ENCODE measurements at regions not wholly inside any gene's neighbourhood (a gene's known extent, or its start where the extent isn't known, plus 50 kb on each side); places are given as distances from the start of the nearest gene placed in this dataset.

- H3K4me1 ChIP-seq (ENCODE audit: insufficient read depth, low read length) = no peaks in the 10 kb centered on the region
- Mint-ChIP-seq H3K27me3 (ENCODE audit: low read depth, unreplicated experiment) (no peaks in the 10 kb centered on the region), H3K9me3 (ENCODE audit: unreplicated experiment) (no peaks in the 10 kb centered on the region), H3K4me3 (ENCODE audit: unreplicated experiment) (no peak overlapping the region), H3K4me1 (ENCODE audit: low read depth, unreplicated experiment) (no peaks in the 10 kb centered on the region), H3K27ac (ENCODE audit: unreplicated experiment) (no peak overlapping the region), H3K36me3 (ENCODE audit: low read depth, unreplicated experiment) (no peaks in the 10 kb centered on the region)
- H3K9me3 ChIP-seq (ENCODE audit: insufficient read depth, low read depth, low read length) = no peaks in the 10 kb centered on the region
- no peaks in the 10 kb centered on the region for H4K20me1 ChIP-seq (ENCODE audit: insufficient read depth, low read length)
- no peaks in the 10 kb centered on the region for H3K36me3 ChIP-seq (ENCODE audit: insufficient read depth, low read length)
- TF ChIP-seq CTCF (IDR thresholded peaks at IDR 0.05; ENCODE audit: insufficient read depth, low read depth, low read length) (no peak), EZH2 (IDR thresholded peaks at IDR 0.05; ENCODE audit: insufficient read depth, low read length) (no peak)
- H3K27me3 ChIP-seq (ENCODE audit: insufficient read depth, low read length) = no peaks in the 10 kb centered on the region
- no peak overlapping the region for H3K4me2 ChIP-seq (ENCODE audit: low read length)
- DNase-seq (ENCODE audit: low read depth) (no peak), FAIRE-seq (no peak)
- H3K9ac ChIP-seq (ENCODE audit: low read length) = no peak overlapping the region
- no peak overlapping the region for H2AFZ ChIP-seq (ENCODE audit: low read depth, low read length)
- no peaks in the 10 kb centered on the region for H3K79me2 ChIP-seq (ENCODE audit: insufficient read depth, low read length)
- no peak overlapping the region for H3K4me3 ChIP-seq (ENCODE audit: insufficient read depth, low read depth, low read length)
- H3K27ac ChIP-seq (ENCODE audit: low read depth, low read length) = no peak overlapping the region
Observed at GRCh38 chr6:93727447-93727846, 308.1 kb upstream of the EPHA7 start.

- Histone ChIP-seq H3K79me2 (ENCODE audit: insufficient read depth, low read length) (no peaks in the 10 kb centered on the region), H3K36me3 (ENCODE audit: insufficient read depth, low read length) (no peaks in the 10 kb centered on the region), H3K4me3 (ENCODE audit: insufficient read depth, low read depth, low read length) (no peak overlapping the region), H2AFZ (ENCODE audit: low read depth, low read length) (peak overlapping the region; percentile 23), H3K9ac (ENCODE audit: low read length) (no peak overlapping the region), H3K27me3 (ENCODE audit: insufficient read depth, low read length) (no peaks in the 10 kb centered on the region), H3K4me2 (ENCODE audit: low read length) (no peak overlapping the region), H3K4me1 (ENCODE audit: insufficient read depth, low read length) (no peaks in the 10 kb centered on the region), H3K27ac (ENCODE audit: low read depth, low read length) (no peak overlapping the region), H4K20me1 (ENCODE audit: insufficient read depth, low read length) (no peaks in the 10 kb centered on the region), H3K9me3 (ENCODE audit: insufficient read depth, low read depth, low read length) (no peaks in the 10 kb centered on the region)
- no peak for FAIRE-seq
- no peaks in the 10 kb centered on the region for H3K36me3 Mint-ChIP-seq (ENCODE audit: low read depth, unreplicated experiment)
- H3K4me3 Mint-ChIP-seq (ENCODE audit: unreplicated experiment) = no peak overlapping the region
- no peak overlapping the region for H3K27ac Mint-ChIP-seq (ENCODE audit: unreplicated experiment)
- TF ChIP-seq CTCF (IDR thresholded peaks at IDR 0.05; ENCODE audit: insufficient read depth, low read depth, low read length) (peak; percentile 41), EZH2 (IDR thresholded peaks at IDR 0.05; ENCODE audit: insufficient read depth, low read length) (no peak)
- H3K27me3 Mint-ChIP-seq (ENCODE audit: low read depth, unreplicated experiment) = no peaks in the 10 kb centered on the region
- peak; percentile 3 for DNase-seq (ENCODE audit: low read depth)
- peaks cover 2% of the 10 kb centered on the region for H3K9me3 Mint-ChIP-seq (ENCODE audit: unreplicated experiment)
- no peaks in the 10 kb centered on the region for H3K4me1 Mint-ChIP-seq (ENCODE audit: low read depth, unreplicated experiment)
Observed at GRCh38 chr6:93721386-93722048, 302.2 kb upstream of the EPHA7 start.

GRCh38 chr6:93713974-93714373 is 294.6 kb upstream of the EPHA7 start:
- Histone ChIP-seq H4K20me1 (ENCODE audit: insufficient read depth, low read length) (no peaks in the 10 kb centered on the region), H3K4me2 (ENCODE audit: low read length) (no peak overlapping the region), H3K9me3 (ENCODE audit: insufficient read depth, low read depth, low read length) (peaks cover 2% of the 10 kb centered on the region), H3K36me3 (ENCODE audit: insufficient read depth, low read length) (no peaks in the 10 kb centered on the region), H3K4me3 (ENCODE audit: insufficient read depth, low read depth, low read length) (no peak overlapping the region), H3K9ac (ENCODE audit: low read length) (no peak overlapping the region), H3K27me3 (ENCODE audit: insufficient read depth, low read length) (no peaks in the 10 kb centered on the region), H2AFZ (ENCODE audit: low read depth, low read length) (no peak overlapping the region), H3K27ac (ENCODE audit: low read depth, low read length) (no peak overlapping the region), H3K4me1 (ENCODE audit: insufficient read depth, low read length) (no peaks in the 10 kb centered on the region), H3K79me2 (ENCODE audit: insufficient read depth, low read length) (no peaks in the 10 kb centered on the region)
- H3K36me3 Mint-ChIP-seq (ENCODE audit: low read depth, unreplicated experiment) = no peaks in the 10 kb centered on the region
- DNase-seq (ENCODE audit: low read depth) (no peak), FAIRE-seq (no peak)
- TF ChIP-seq CTCF (IDR thresholded peaks at IDR 0.05; ENCODE audit: insufficient read depth, low read depth, low read length) (no peak), EZH2 (IDR thresholded peaks at IDR 0.05; ENCODE audit: insufficient read depth, low read length) (no peak)
- H3K27me3 Mint-ChIP-seq (ENCODE audit: low read depth, unreplicated experiment) = no peaks in the 10 kb centered on the region
- no peak overlapping the region for H3K4me3 Mint-ChIP-seq (ENCODE audit: unreplicated experiment)
- no peaks in the 10 kb centered on the region for H3K4me1 Mint-ChIP-seq (ENCODE audit: low read depth, unreplicated experiment)
- no peak overlapping the region for H3K27ac Mint-ChIP-seq (ENCODE audit: unreplicated experiment)
- peaks cover 7% of the 10 kb centered on the region for H3K9me3 Mint-ChIP-seq (ENCODE audit: unreplicated experiment)

Measured in astrocyte (in vitro differentiated cells and primary cell).